Esophagus squamous epithelium (tissue), 5 donors: ENCODE measurements at regions not wholly inside any gene's neighbourhood (a gene's known extent, or its start where the extent isn't known, plus 50 kb on each side); places are given as distances from the start of the nearest gene placed in this dataset.

Source experiments
- DNase-seq: peaks from one replicate; lab custom pipeline; 2025; lab: John Stamatoyannopoulos, UW
- H3K27ac ChIP-seq, 4 donors: fragments of 200-600 bp; sonication (generic); one replicate each; pipeline ENCODE4 v1.5.1; 2016 to 2019; ENCODE audit warnings: mild to moderate bottlenecking in 1 of 4
- H3K27me3 ChIP-seq, 4 donors: fragments of 200-600 bp; sonication (generic); 1 replicate in 3 of 4; 2 replicates in 1 of 4; pipeline versions ENCODE4 v1.5.1 to v1.6.0; 2017 to 2021; ENCODE audit warnings: antibody characterized with exemption in 1 of 4
- H3K36me3 ChIP-seq, 3 donors: fragments of 200-600 bp; sonication (generic); one replicate each; pipeline ENCODE4 v1.5.1; 2016 to 2019
- H3K4me1 ChIP-seq, 3 donors: fragments of 200-600 bp; sonication (generic); one replicate each; pipeline ENCODE4 v1.5.1; 2017 to 2019
- H3K4me3 ChIP-seq, 4 donors: fragments of 200-600 bp; sonication (generic); 1 replicate in 3 of 4; 2 replicates in 1 of 4; pipeline ENCODE4 v1.5.1; 2016 to 2019; ENCODE audit warnings: mild to moderate bottlenecking in 2 of 4, moderate library complexity in 1 of 4
- H3K9me3 ChIP-seq, 3 donors: fragments of 200-600 bp; sonication (generic); one replicate each; pipeline ENCODE4 v1.5.1; 2016 to 2019
- CTCF ChIP-seq, 6 experiments: fragments of 450-650 bp in 4 of 6; fragments of 200-600 bp in 2 of 6; sonication (generic) in 2 of 6; IDR thresholded peaks; one replicate each; pipeline ENCODE4 v1.5.1; 2016 to 2019; ENCODE audit warnings: antibody characterized with exemption in 6 of 6, mild to moderate bottlenecking in 4 of 6, moderate library complexity in 4 of 6
- POLR2A ChIP-seq, 4 donors: fragments of 450-650 bp; IDR thresholded peaks; one replicate each; pipeline ENCODE4 v1.6.1; 2017; ENCODE audit warnings: antibody characterized with exemption in 4 of 4, mild to moderate bottlenecking in 4 of 4, moderate library complexity in 3 of 4
- WGBS, 2 donors: methylation state at CpG; one replicate each; pipeline ENCODE4 v1.1.5; 2018; 5-methylcytosine and 5-hydroxymethylcytosine counted together
- intact Hi-C: fragments of 100-400 bp; cut with DNase I; formaldehyde crosslinking; loops from one replicate; pipeline ENCODE4 v1.15.0; 2022
- donor health status: DM: yes; HTN: yes; CAD: no.

GRCh38 chr6:122161136-122161535, 238.3 kb upstream of the HSF2 start:
- DNase-seq, result no peak
- TF ChIP-seq POLR2A (IDR thresholded peaks at IDR 0.05), result no peak
- no peak for TF ChIP-seq CTCF (IDR thresholded peaks at IDR 0.05)
- 84 to 86% methylated on average over 5 of the region's 5 CpGs for WGBS, 2 donors
- no peaks in the 10 kb centered on the region for H3K9me3 ChIP-seq
- no peaks in the 10 kb centered on the region for H3K36me3 ChIP-seq
- no peaks in the 10 kb centered on the region for H3K27me3 ChIP-seq
- no peak overlapping the region for H3K4me3 ChIP-seq
- no peaks in the 10 kb centered on the region for H3K4me1 ChIP-seq
- intact Hi-C loops, result no loop called here
- no peak overlapping the region for H3K27ac ChIP-seq

- 88% methylated on average over 6 of the region's 20 CpGs; no CpG with 5 or more reads in 1 of the 2 donors for WGBS, 2 donors
- H3K9me3 ChIP-seq, result no peaks in the 10 kb centered on the region
- intact Hi-C loops, result no loop called here
These were observed 234.4 kb upstream of the HSF2 start for GRCh38 chr6:122165014-122165413.

GRCh38 chr6:122170274-122170673, 229.2 kb upstream of the HSF2 start:
- TF ChIP-seq POLR2A (IDR thresholded peaks at IDR 0.05), result no peak
- TF ChIP-seq CTCF (IDR thresholded peaks at IDR 0.05), result no peak
- Histone ChIP-seq H3K9me3 (no peaks in the 10 kb centered on the region), H3K4me3 (no peak overlapping the region), H3K27me3 (no peaks in the 10 kb centered on the region), H3K4me1 (no peaks in the 10 kb centered on the region), H3K27ac (no peak overlapping the region), H3K36me3 (no peaks in the 10 kb centered on the region)
- DNase-seq, result no peak
- intact Hi-C loops, result no loop called here
- 49 to 71% methylated on average over 2 of the region's 2 CpGs for WGBS, 2 donors

More at GRCh38 chr6:122165014-122165413, 234.4 kb upstream of the HSF2 start:
- no peaks in the 10 kb centered on the region for H3K27me3 ChIP-seq
- H3K36me3 ChIP-seq, result no peaks in the 10 kb centered on the region
- H3K4me3 ChIP-seq, result no peak overlapping the region
- H3K27ac ChIP-seq, result no peak overlapping the region
- no peaks in the 10 kb centered on the region for H3K4me1 ChIP-seq
- TF ChIP-seq CTCF (IDR thresholded peaks at IDR 0.05), result no peak
- TF ChIP-seq POLR2A (IDR thresholded peaks at IDR 0.05), result no peak
- DNase-seq, result no peak

- no peaks in the 10 kb centered on the region for H3K27me3 ChIP-seq
- H3K4me3 ChIP-seq, result no peak overlapping the region
- no peak for TF ChIP-seq POLR2A (IDR thresholded peaks at IDR 0.05)
- TF ChIP-seq CTCF (IDR thresholded peaks at IDR 0.05), result no peak
- no peaks in the 10 kb centered on the region for H3K36me3 ChIP-seq
- intact Hi-C loops, result no loop called here
- H3K4me1 ChIP-seq, result no peaks in the 10 kb centered on the region
- no peak overlapping the region for H3K27ac ChIP-seq
- DNase-seq, result no peak
- 85 to 86% methylated on average over 2 of the region's 2 CpGs for WGBS, 2 donors
- no peaks in the 10 kb centered on the region for H3K9me3 ChIP-seq
These were observed 220.5 kb upstream of the HSF2 start for GRCh38 chr6:122178988-122179387.

- Histone ChIP-seq H3K27me3 (no peaks in the 10 kb centered on the region), H3K36me3 (no peaks in the 10 kb centered on the region), H3K9me3 (no peaks in the 10 kb centered on the region), H3K27ac (no peak overlapping the region), H3K4me3 (no peak overlapping the region), H3K4me1 (no peaks in the 10 kb centered on the region)
- no peak for TF ChIP-seq POLR2A (IDR thresholded peaks at IDR 0.05)
- peak in 3 of 6 experiments; percentile 5 to 18 (median 7) for TF ChIP-seq CTCF (IDR thresholded peaks at IDR 0.05)
- WGBS, 2 donors, result 23 to 28% methylated on average over 1 of the region's 1 CpG
- no peak for DNase-seq
- intact Hi-C loops, result loop anchor here (5.0 kb wide), 1 partner anchor 748 kb away; no protein-coding TSS in a partner anchor
These were observed 219.3 kb upstream of the HSF2 start for GRCh38 chr6:122180132-122180531.
